ENCODE measurements at regions not wholly inside any gene's neighbourhood (a gene's known extent, or its start where the extent isn't known, plus 50 kb on each side); places are given as distances from the start of the nearest gene placed in this dataset.

DNA sequence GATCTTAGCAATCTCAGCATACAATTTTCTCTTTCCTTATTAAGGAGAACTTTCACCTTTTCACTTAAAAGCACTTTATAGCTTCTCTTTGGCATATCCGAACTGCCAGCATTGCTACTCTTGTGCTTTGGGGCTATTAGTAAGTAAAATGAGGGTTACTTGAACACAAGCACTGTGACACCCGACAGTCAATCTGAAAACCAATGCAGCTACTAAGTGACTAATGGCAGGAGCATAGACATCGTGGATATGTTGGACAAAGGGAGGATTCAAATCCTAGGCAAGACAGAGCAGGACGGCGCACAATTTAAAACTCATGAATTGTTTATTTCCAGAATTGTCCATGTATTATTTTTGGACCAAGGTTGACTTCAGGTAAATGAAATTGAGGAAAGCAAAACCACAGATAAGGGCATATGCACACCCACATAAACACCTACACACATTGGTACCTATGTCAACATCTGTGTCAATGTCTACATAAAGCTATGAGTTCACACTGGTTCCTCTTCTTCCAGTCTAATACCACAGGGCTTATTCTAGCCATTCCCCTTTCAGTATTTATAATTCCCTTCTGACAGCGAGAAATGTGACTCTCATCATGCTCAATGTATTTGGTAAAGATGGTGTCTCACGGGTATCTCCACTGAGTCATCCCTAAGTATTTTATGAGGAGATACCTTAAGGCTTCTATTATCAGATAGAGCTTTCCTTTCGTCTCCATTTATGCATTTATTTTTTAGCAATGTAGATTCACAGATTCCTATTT lies 75.3 kb upstream of the RALGPS2 start:
- Mint-ChIP-seq H3K27me3 (ENCODE audit: unreplicated experiment) (no peaks in the 10 kb centered on the region), H3K9me3 (ENCODE audit: unreplicated experiment) (no peaks in the 10 kb centered on the region), H3K4me1 (ENCODE audit: unreplicated experiment) (peaks cover 20% of the 10 kb centered on the region), H3K27ac (ENCODE audit: unreplicated experiment) (no peak overlapping the region), H3K36me3 (ENCODE audit: unreplicated experiment) (no peaks in the 10 kb centered on the region), H3K4me3 (ENCODE audit: unreplicated experiment) (no peak overlapping the region)
- TF ChIP-seq, protein P1, sequence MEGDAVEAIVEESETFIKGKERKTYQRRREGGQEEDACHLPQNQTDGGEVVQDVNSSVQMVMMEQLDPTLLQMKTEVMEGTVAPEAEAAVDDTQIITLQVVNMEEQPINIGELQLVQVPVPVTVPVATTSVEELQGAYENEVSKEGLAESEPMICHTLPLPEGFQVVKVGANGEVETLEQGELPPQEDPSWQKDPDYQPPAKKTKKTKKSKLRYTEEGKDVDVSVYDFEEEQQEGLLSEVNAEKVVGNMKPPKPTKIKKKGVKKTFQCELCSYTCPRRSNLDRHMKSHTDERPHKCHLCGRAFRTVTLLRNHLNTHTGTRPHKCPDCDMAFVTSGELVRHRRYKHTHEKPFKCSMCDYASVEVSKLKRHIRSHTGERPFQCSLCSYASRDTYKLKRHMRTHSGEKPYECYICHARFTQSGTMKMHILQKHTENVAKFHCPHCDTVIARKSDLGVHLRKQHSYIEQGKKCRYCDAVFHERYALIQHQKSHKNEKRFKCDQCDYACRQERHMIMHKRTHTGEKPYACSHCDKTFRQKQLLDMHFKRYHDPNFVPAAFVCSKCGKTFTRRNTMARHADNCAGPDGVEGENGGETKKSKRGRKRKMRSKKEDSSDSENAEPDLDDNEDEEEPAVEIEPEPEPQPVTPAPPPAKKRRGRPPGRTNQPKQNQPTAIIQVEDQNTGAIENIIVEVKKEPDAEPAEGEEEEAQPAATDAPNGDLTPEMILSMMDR (IDR thresholded peaks at IDR 0.05), result no peak
- no peak for DNase-seq (ENCODE audit: extremely low spot score, unreplicated experiment)

GRCh38 chr1:178650934-178651511 lies 74.0 kb upstream of the RALGPS2 start:
- H3K27me3 Mint-ChIP-seq (ENCODE audit: unreplicated experiment), result no peaks in the 10 kb centered on the region
- TF ChIP-seq, protein P1 (IDR thresholded peaks at IDR 0.05), result no peak
- peaks cover 10% of the 10 kb centered on the region for H3K4me1 Mint-ChIP-seq (ENCODE audit: unreplicated experiment)
- H3K4me3 Mint-ChIP-seq (ENCODE audit: unreplicated experiment), result no peak overlapping the region
- no peaks in the 10 kb centered on the region for H3K36me3 Mint-ChIP-seq (ENCODE audit: unreplicated experiment)
- peak overlapping the region; percentile 32 for H3K27ac Mint-ChIP-seq (ENCODE audit: unreplicated experiment)
- no peaks in the 10 kb centered on the region for H3K9me3 Mint-ChIP-seq (ENCODE audit: unreplicated experiment)
- no peak for DNase-seq (ENCODE audit: extremely low spot score, unreplicated experiment)

- no peaks in the 10 kb centered on the region for H3K27me3 Mint-ChIP-seq (ENCODE audit: unreplicated experiment)
- DNase-seq (ENCODE audit: extremely low spot score, unreplicated experiment), result no peak
These were observed 73.3 kb upstream of the RALGPS2 start for GRCh38 chr1:178651742-178652141.

GRCh38 chr1:178652506-178653490 lies 72.2 kb upstream of the RALGPS2 start:
- no peak overlapping the region for H3K27ac Mint-ChIP-seq (ENCODE audit: unreplicated experiment)
- TF ChIP-seq, protein P1 (IDR thresholded peaks at IDR 0.05), result no peak
- DNase-seq (ENCODE audit: extremely low spot score, unreplicated experiment), result no peak
- no peaks in the 10 kb centered on the region for H3K9me3 Mint-ChIP-seq (ENCODE audit: unreplicated experiment)
- no peaks in the 10 kb centered on the region for H3K27me3 Mint-ChIP-seq (ENCODE audit: unreplicated experiment)
- H3K4me1 Mint-ChIP-seq (ENCODE audit: unreplicated experiment), result peaks cover 8% of the 10 kb centered on the region
- H3K4me3 Mint-ChIP-seq (ENCODE audit: unreplicated experiment), result no peak overlapping the region
- no peaks in the 10 kb centered on the region for H3K36me3 Mint-ChIP-seq (ENCODE audit: unreplicated experiment)

More at GRCh38 chr1:178651742-178652141, 73.3 kb upstream of the RALGPS2 start:
- Mint-ChIP-seq H3K36me3 (ENCODE audit: unreplicated experiment) (no peaks in the 10 kb centered on the region), H3K4me3 (ENCODE audit: unreplicated experiment) (no peak overlapping the region), H3K4me1 (ENCODE audit: unreplicated experiment) (peaks cover 8% of the 10 kb centered on the region), H3K9me3 (ENCODE audit: unreplicated experiment) (no peaks in the 10 kb centered on the region), H3K27ac (ENCODE audit: unreplicated experiment) (no peak overlapping the region)
- TF ChIP-seq, protein P1 (IDR thresholded peaks at IDR 0.05), result no peak

All from osteocyte (in vitro differentiated cells).